ENCODE measurements at regions not wholly inside any gene's neighbourhood (a gene's known extent, or its start where the extent isn't known, plus 50 kb on each side); places are given as distances from the start of the nearest gene placed in this dataset.
A peak's percentile ranks its signal among the peaks of the same experiment; 100 is the strongest.

DNA sequence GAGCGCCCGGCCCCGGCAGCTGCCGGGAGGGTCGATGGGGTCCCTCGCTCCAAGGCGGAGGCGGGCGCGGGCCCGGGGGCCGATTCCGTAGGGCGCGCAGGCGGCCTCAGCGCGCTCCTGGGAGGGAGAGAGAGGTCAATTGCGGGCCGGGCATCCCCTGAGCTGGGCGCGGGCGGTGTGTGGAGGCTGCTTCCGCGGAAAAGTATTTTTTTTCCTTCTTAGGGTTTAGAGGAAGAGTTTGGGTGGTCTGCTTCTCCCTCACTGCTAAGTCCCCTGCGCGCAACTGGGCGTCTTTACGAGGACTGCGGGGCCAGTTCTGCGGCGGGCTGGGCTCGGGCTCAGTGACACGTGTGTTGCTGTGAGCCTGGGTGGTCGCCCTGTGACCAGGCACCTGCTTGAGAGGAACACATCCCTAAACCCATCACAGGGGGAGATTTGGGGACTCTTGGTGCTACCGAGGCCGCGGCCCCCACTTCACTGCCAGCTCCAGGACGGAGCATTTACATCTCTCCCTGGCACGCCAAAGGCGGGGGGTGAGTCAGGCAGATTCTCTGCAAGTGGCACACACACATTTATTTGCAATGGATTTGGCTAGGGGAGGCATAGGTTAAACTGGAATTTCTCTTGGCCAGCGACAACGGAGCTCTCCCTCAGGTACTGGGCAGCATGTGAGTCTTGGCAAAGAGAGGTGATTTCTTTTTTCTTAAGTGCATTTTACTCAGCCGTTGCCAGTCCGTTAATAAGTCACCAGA is 151.2 kb upstream of the SLC4A4 start:
- H3K9me3 ChIP-seq (ENCODE audit: control insufficient read depth, insufficient read depth, low read depth, low read length) = no peaks in the 10 kb centered on the region
- TF ChIP-seq, protein P1, sequence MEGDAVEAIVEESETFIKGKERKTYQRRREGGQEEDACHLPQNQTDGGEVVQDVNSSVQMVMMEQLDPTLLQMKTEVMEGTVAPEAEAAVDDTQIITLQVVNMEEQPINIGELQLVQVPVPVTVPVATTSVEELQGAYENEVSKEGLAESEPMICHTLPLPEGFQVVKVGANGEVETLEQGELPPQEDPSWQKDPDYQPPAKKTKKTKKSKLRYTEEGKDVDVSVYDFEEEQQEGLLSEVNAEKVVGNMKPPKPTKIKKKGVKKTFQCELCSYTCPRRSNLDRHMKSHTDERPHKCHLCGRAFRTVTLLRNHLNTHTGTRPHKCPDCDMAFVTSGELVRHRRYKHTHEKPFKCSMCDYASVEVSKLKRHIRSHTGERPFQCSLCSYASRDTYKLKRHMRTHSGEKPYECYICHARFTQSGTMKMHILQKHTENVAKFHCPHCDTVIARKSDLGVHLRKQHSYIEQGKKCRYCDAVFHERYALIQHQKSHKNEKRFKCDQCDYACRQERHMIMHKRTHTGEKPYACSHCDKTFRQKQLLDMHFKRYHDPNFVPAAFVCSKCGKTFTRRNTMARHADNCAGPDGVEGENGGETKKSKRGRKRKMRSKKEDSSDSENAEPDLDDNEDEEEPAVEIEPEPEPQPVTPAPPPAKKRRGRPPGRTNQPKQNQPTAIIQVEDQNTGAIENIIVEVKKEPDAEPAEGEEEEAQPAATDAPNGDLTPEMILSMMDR (conservative IDR thresholded peaks at IDR 0.05 in 1 of 2, IDR thresholded peaks at IDR 0.05 in 1 of 2; ENCODE audit: low read depth in 1 of 2, low read length in 2 of 2) = no peak
- TF ChIP-seq EZH2 (IDR thresholded peaks at IDR 0.05; ENCODE audit: low read length, missing control alignments) = no peak
- peaks cover 54% of the 10 kb centered on the region for H3K79me2 ChIP-seq (ENCODE audit: control insufficient read depth, insufficient read depth, low read length)
- H3K9ac ChIP-seq (ENCODE audit: insufficient read depth, low read length) = peak overlapping the region; percentile 81
- peak overlapping the region; percentile 68 for H2AFZ ChIP-seq (ENCODE audit: low read length)
- H3K4me1 ChIP-seq (ENCODE audit: control insufficient read depth, extremely low read depth, insufficient read depth, low read length) = peaks cover 7% of the 10 kb centered on the region
- H3K27me3 ChIP-seq (ENCODE audit: control insufficient read depth, insufficient read depth, low read length) = no peaks in the 10 kb centered on the region
- no peaks in the 10 kb centered on the region for H3K36me3 ChIP-seq (ENCODE audit: control insufficient read depth, insufficient read depth, low read length)
- H3K4me2 ChIP-seq (ENCODE audit: extremely low read depth, insufficient read depth, low read length) = peak overlapping the region; percentile 97
- peak overlapping the region; percentile 89 for H3K27ac ChIP-seq (ENCODE audit: insufficient read depth, low read length)
- no peaks in the 10 kb centered on the region for H4K20me1 ChIP-seq (ENCODE audit: control insufficient read depth, extremely low read depth, insufficient read depth, low read length)
- DNase-seq (ENCODE audit: low read depth in 2 of 2) = peak; percentile 44 to 68
- peak overlapping the region; percentile 77 to 81 (median 80) for H3K4me3 ChIP-seq (replicated peaks in 1 of 4; ENCODE audit: control extremely low read depth in 1 of 4, insufficient read depth in 1 of 4, low read depth in 3 of 4, low read length in 4 of 4)

DNA sequence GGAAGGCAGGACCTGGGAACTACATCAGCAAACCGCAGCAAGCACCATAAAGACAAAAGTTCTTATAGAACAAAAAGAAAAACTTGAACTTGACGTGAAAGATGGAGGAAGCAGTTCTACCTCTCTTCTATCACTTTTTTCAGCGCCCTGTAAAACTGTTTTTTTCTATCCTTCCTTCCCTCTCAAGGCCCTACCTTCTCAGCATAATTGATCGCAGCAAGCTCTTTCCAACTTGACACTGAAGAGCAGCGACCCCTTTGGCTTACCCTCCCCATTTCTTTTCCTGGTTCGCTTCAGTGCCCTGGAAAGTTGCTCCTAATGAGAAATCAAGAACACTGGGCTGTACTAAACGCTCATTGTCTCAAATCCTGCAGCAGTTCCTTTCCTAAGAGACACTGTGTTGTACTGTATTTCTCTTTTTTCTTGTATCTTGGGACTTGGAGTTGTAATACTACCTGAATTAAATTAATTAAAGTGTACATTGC is 150.6 kb upstream of the SLC4A4 start:
- peaks cover 7% of the 10 kb centered on the region for H3K4me1 ChIP-seq (ENCODE audit: control insufficient read depth, extremely low read depth, insufficient read depth, low read length)
- H3K27me3 ChIP-seq (ENCODE audit: control insufficient read depth, insufficient read depth, low read length) = no peaks in the 10 kb centered on the region
- peak overlapping the region; percentile 77 to 81 (median 80) for H3K4me3 ChIP-seq (replicated peaks in 1 of 4; ENCODE audit: control extremely low read depth in 1 of 4, insufficient read depth in 1 of 4, low read depth in 3 of 4, low read length in 4 of 4)
- H3K4me2 ChIP-seq (ENCODE audit: extremely low read depth, insufficient read depth, low read length) = peak overlapping the region; percentile 97
- DNase-seq (ENCODE audit: low read depth in 2 of 2) = peak in 1 of 2 donors; percentile 51
- H3K27ac ChIP-seq (ENCODE audit: insufficient read depth, low read length) = peak overlapping the region; percentile 89
- no peaks in the 10 kb centered on the region for H3K9me3 ChIP-seq (ENCODE audit: control insufficient read depth, insufficient read depth, low read depth, low read length)
- peak overlapping the region; percentile 68 for H2AFZ ChIP-seq (ENCODE audit: low read length)
- H3K36me3 ChIP-seq (ENCODE audit: control insufficient read depth, insufficient read depth, low read length) = no peaks in the 10 kb centered on the region
- H4K20me1 ChIP-seq (ENCODE audit: control insufficient read depth, extremely low read depth, insufficient read depth, low read length) = no peaks in the 10 kb centered on the region
- no peak for TF ChIP-seq EZH2 (IDR thresholded peaks at IDR 0.05; ENCODE audit: low read length, missing control alignments)
- TF ChIP-seq, protein P1 (conservative IDR thresholded peaks at IDR 0.05 in 1 of 2, IDR thresholded peaks at IDR 0.05 in 1 of 2; ENCODE audit: low read depth in 1 of 2, low read length in 2 of 2) = no peak
- H3K9ac ChIP-seq (ENCODE audit: insufficient read depth, low read length) = peak overlapping the region; percentile 81
- H3K79me2 ChIP-seq (ENCODE audit: control insufficient read depth, insufficient read depth, low read length) = peaks cover 59% of the 10 kb centered on the region

DNA sequence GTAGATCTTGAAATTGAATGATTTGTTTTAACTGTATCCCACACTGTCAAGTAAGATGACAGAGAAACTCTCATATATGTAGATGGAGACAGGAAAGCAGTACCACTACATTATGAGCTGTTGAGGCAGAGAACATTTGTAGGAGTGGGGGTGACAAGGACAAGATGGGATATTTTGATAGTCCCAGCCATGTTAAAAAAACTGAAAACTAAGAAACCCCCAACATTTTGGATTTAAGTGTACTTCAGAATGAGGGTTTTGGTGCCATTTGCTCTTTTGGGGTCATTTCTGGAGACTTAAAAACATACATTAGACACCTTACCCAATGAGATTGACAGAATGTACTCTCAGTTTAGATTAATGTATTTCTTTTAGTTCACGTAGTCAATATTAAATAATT is 149.9 kb upstream of the SLC4A4 start:
- Histone ChIP-seq H3K4me1 (ENCODE audit: control insufficient read depth, extremely low read depth, insufficient read depth, low read length) (peaks cover 7% of the 10 kb centered on the region), H4K20me1 (ENCODE audit: control insufficient read depth, extremely low read depth, insufficient read depth, low read length) (no peaks in the 10 kb centered on the region), H3K27me3 (ENCODE audit: control insufficient read depth, insufficient read depth, low read length) (no peaks in the 10 kb centered on the region), H2AFZ (ENCODE audit: low read length) (no peak overlapping the region), H3K4me3 (replicated peaks in 1 of 4; ENCODE audit: control extremely low read depth in 1 of 4, insufficient read depth in 1 of 4, low read depth in 3 of 4, low read length in 4 of 4) (peak overlapping the region; percentile 77 to 81 (median 80)), H3K79me2 (ENCODE audit: control insufficient read depth, insufficient read depth, low read length) (peaks cover 66% of the 10 kb centered on the region), H3K27ac (ENCODE audit: insufficient read depth, low read length) (peak overlapping the region; percentile 89), H3K9ac (ENCODE audit: insufficient read depth, low read length) (peak overlapping the region; percentile 20), H3K9me3 (ENCODE audit: control insufficient read depth, insufficient read depth, low read depth, low read length) (no peaks in the 10 kb centered on the region), H3K36me3 (ENCODE audit: control insufficient read depth, insufficient read depth, low read length) (no peaks in the 10 kb centered on the region), H3K4me2 (ENCODE audit: extremely low read depth, insufficient read depth, low read length) (peak overlapping the region; percentile 97)
- no peak for TF ChIP-seq EZH2 (IDR thresholded peaks at IDR 0.05; ENCODE audit: low read length, missing control alignments)
- TF ChIP-seq, protein P1 (conservative IDR thresholded peaks at IDR 0.05 in 1 of 2, IDR thresholded peaks at IDR 0.05 in 1 of 2; ENCODE audit: low read depth in 1 of 2, low read length in 2 of 2) = no peak
- DNase-seq (ENCODE audit: low read depth in 2 of 2) = peak in 1 of 2 donors; percentile 15
